Dendritic cell treated with granulocyte-macrophage colony-stimulating factor and Interleukin-4, amounts not matched to agents 40 ng/mL and 50 ng/mL, for 4 days (primary cell): ENCODE measurements at regions not wholly inside any gene's neighbourhood (a gene's known extent, or its start where the extent isn't known, plus 50 kb on each side); places are given as distances from the start of the nearest gene placed in this dataset.

ENCODE experiments used
- H3K27ac Mint-ChIP-seq: one replicate; pipeline ENCODE4 v1.8.0; 2022; ENCODE audit warnings: mild to moderate bottlenecking, mixed read lengths
- H3K27me3 Mint-ChIP-seq: one replicate; pipeline ENCODE4 v1.8.0; 2022; ENCODE audit warnings: mild to moderate bottlenecking, mixed read lengths
- H3K36me3 Mint-ChIP-seq: one replicate; pipeline ENCODE4 v1.8.0; 2022; ENCODE audit warnings: low read depth, mixed read lengths
- H3K4me1 Mint-ChIP-seq: one replicate; pipeline ENCODE4 v1.8.0; 2022; ENCODE audit warnings: low read depth, mixed read lengths
- H3K4me3 Mint-ChIP-seq: one replicate; pipeline ENCODE4 v1.8.0; 2022; ENCODE audit warnings: mild to moderate bottlenecking, moderate library complexity, mixed read lengths
- H3K9me3 Mint-ChIP-seq: one replicate; pipeline ENCODE4 v1.8.0; 2022; ENCODE audit warnings: mixed read lengths
- intact Hi-C: fragments of 100-400 bp; cut with micrococcal nuclease; formaldehyde crosslinking; loops from one replicate; pipeline ENCODE4 v1.15.0; 2022

DNA sequence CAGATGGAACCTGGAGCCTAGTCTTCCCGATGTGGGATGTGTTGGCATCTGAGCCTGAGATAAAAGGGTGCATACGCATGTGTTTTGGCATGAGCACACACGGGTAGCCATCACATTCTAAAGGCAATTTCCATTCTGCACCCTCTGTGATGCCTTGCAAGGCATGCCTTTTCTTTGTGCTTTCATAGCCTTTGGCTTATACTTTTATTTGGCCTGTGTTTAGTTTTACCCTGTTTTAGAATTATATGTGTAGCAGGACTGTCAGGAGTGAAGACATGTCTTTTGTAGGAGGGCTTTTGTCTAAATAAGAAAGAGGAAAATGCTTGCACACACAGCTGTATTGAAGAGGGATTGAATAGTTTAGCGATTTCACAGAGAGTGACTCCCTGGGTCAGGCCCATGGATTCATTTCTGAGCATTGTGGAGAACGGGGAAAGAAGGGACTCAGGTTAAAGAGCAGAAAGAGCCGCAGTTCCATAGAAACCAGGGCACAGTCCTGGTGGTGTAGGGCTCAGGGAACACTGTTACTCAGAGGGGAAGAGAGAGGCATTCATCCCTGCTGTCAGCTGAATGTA lies 530.2 kb downstream of the DHX35 start:
- Mint-ChIP-seq H3K36me3 (no peaks in the 10 kb centered on the region), H3K4me1 (no peaks in the 10 kb centered on the region), H3K27ac (no peak overlapping the region), H3K4me3 (no peak overlapping the region), H3K27me3 (no peaks in the 10 kb centered on the region), H3K9me3 (peaks cover 62% of the 10 kb centered on the region)
- intact Hi-C loops: no loop called here

DNA sequence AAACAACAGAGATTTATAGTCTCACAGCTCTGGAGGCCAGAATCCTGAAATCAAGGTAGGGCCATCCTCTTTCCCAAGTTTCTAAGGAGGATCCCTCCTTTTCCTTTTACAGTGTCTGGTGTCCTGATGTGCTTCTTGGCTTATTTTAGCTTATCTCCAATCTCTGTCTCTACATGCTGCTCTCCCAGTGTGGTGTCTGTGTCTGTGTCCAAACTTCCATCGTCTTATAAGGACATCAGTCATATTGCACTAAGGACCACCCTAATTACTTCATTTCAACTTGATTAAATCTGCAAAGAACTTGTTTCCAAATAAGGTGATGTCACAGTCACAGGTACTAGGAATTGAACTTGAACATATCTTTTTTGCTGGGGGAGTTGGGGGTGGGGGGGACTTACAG lies 529.6 kb downstream of the DHX35 start:
- no peaks in the 10 kb centered on the region for H3K4me1 Mint-ChIP-seq
- no peaks in the 10 kb centered on the region for H3K27me3 Mint-ChIP-seq
- intact Hi-C loops: no loop called here
- no peak overlapping the region for H3K27ac Mint-ChIP-seq
- peaks cover 56% of the 10 kb centered on the region for H3K9me3 Mint-ChIP-seq
- H3K36me3 Mint-ChIP-seq: no peaks in the 10 kb centered on the region
- no peak overlapping the region for H3K4me3 Mint-ChIP-seq

DNA sequence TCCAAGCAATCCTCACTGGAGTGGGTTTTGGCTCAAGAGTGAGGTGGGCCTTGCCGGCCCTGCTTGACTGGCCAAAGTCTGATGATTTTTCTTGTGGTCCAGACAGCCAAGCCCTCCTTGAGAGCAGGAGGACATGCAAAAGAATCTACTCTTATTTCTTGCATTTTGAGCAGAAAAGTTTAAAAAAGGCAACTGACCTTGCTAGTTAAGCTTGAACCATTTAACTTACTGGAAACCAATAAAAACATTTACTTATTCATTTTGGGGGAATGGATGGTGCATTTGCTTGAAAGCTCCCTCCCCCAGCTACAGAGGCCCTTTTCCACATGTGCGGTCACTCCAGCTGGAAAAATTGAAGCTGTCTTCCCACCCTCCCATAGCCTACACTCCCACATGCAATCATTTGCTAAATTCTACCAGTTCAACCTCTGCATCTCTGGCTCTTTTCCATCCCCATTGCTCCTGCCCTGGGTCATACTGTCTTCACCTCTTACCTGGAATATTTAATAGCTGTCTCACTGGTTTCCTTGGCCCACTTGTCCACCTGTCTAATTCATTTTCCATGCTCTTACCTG lies 527.9 kb downstream of the DHX35 start:
- Mint-ChIP-seq H3K4me1 (no peaks in the 10 kb centered on the region), H3K4me3 (no peak overlapping the region), H3K36me3 (no peaks in the 10 kb centered on the region), H3K9me3 (peaks cover 51% of the 10 kb centered on the region), H3K27ac (no peak overlapping the region), H3K27me3 (no peaks in the 10 kb centered on the region)
- intact Hi-C loops: no loop called here

DNA sequence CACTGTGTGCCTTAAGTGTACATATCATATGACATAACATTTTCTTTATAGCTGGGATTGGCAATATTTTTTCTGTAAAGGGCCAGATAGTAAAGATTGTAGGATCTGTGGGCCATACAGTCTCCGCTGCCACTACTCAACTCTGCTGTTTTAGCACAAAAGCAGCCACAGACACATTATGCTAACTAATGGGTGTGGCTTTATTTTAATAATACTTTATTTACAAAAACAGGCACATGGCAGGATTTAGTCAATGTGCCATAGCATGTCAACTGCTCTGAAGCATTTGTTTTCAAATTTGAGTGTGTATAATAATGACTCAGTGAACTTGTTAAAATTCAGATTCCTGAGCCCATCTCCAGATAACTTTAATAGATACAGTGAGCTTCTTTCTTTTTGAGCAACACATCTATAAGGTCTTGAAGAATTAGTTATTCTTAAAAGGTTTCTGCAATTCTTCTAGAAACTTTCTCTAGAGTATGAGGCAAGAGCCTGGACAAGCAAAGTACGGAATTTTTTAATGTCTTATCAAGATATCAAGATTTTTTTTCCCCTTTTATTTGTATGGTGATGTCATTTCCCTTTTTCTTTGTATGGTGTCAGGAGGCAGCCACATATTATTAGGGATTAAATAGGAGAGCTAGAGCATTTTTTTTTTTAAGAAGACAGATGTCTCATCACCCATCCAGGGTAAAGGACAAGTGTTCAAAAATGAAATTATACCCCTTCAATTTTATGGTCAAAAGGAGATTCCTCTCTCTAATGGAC lies 518.3 kb downstream of the DHX35 start:
- H3K4me1 Mint-ChIP-seq: no peaks in the 10 kb centered on the region
- no peaks in the 10 kb centered on the region for H3K36me3 Mint-ChIP-seq
- intact Hi-C loops: no loop called here
- no peaks in the 10 kb centered on the region for H3K27me3 Mint-ChIP-seq
- H3K4me3 Mint-ChIP-seq: no peak overlapping the region
- no peak overlapping the region for H3K27ac Mint-ChIP-seq
- no peaks in the 10 kb centered on the region for H3K9me3 Mint-ChIP-seq

DNA sequence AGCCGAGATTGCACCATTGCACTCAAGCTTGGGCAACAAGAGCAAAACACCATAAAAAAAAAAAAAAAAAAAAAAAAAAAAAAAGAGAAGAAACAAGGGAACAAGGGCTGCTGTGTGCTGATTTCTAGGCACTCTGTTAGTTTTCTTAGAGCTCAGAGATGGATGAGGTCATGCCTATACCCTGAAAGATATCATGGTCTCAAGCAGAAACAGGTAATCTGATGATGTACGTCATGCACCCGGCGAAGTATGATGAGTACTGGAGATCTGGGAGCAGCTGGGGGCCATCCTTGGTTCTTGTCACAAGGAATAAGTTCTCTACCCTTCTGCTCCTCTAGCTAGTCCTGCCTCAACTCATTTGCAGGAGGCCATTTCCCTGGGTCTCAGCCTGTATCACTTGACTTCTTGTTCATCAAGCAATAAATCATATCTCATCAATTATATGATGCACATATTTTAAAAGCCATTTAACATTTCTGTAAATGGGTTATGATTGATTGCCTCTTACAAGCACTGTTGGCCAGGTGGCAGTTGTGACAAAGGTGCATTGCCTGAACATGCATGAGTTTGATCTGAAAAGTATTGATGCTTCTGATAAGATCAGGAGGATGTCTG lies 517.2 kb downstream of the DHX35 start:
- Mint-ChIP-seq H3K27me3 (no peaks in the 10 kb centered on the region), H3K36me3 (no peaks in the 10 kb centered on the region), H3K27ac (no peak overlapping the region), H3K9me3 (no peaks in the 10 kb centered on the region), H3K4me1 (no peaks in the 10 kb centered on the region), H3K4me3 (no peak overlapping the region)
- intact Hi-C loops: no loop called here

DNA sequence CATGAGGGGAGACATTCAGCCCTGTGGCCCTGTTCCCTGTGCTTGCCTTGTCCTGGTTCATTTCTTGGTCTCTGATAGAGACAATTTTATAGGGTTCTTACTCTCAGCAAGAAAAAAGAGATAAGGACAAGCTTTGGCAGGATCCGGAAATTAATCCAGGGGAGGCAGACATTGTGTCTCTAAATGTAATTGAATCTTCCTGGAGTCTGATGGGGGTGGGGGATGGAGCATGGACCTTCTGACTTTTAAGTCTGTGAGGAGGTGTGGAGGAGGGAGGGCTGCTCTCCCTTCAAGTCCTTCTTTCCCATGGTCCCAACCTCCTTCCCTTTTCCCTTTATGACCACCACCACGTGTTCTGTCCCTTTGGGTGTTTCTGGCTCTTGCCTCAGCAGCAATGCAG lies 512.7 kb downstream of the DHX35 start:
- no peaks in the 10 kb centered on the region for H3K36me3 Mint-ChIP-seq
- intact Hi-C loops: no loop called here
- no peak overlapping the region for H3K4me3 Mint-ChIP-seq
- no peaks in the 10 kb centered on the region for H3K4me1 Mint-ChIP-seq
- no peak overlapping the region for H3K27ac Mint-ChIP-seq
- H3K9me3 Mint-ChIP-seq: peaks cover 7% of the 10 kb centered on the region
- H3K27me3 Mint-ChIP-seq: no peaks in the 10 kb centered on the region

DNA sequence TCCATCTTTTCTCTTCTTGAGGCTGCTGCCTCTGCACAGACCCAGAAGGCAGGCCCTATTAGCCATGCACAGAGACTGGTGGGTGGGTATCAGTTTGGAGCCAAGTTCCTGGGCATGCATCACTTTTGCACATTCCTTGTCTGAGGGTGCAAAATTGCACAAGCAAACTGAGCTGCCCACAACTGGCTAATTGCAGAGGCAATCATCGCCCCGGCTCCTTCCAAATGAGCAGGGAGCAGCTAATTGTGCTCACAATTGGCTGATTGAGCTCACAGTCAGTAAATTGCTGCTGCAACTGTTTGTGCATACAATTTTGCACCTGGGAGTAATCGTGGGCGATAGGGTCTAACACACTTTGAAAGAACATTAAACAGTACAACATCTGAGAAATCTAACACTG lies 511.4 kb downstream of the DHX35 start:
- Mint-ChIP-seq H3K27ac (no peak overlapping the region), H3K36me3 (no peaks in the 10 kb centered on the region), H3K4me1 (no peaks in the 10 kb centered on the region), H3K4me3 (no peak overlapping the region), H3K9me3 (peaks cover 7% of the 10 kb centered on the region), H3K27me3 (no peaks in the 10 kb centered on the region)
- intact Hi-C loops: no loop called here

DNA sequence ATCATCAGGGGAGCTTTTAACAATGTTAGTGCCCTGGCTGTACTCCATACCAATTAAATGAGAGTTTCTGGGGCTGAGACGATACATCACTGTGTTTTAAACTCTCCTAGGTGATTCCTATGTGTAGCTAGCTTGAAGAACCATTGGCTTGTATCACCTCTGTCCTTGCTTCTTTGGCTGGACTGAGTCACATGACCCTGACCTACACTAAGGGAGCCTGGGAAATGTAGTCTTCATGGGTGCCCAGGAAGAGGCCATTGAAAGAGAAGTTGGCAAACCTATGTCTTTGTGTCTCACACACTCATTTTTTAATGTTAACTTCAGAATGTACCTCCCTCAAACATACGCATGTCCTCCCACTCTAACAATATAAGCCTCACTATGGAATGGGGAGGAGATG lies 506.6 kb downstream of the DHX35 start:
- Mint-ChIP-seq H3K4me3 (no peak overlapping the region), H3K27me3 (no peaks in the 10 kb centered on the region), H3K27ac (no peak overlapping the region), H3K36me3 (no peaks in the 10 kb centered on the region), H3K4me1 (no peaks in the 10 kb centered on the region), H3K9me3 (peaks cover 7% of the 10 kb centered on the region)
- intact Hi-C loops: no loop called here

DNA sequence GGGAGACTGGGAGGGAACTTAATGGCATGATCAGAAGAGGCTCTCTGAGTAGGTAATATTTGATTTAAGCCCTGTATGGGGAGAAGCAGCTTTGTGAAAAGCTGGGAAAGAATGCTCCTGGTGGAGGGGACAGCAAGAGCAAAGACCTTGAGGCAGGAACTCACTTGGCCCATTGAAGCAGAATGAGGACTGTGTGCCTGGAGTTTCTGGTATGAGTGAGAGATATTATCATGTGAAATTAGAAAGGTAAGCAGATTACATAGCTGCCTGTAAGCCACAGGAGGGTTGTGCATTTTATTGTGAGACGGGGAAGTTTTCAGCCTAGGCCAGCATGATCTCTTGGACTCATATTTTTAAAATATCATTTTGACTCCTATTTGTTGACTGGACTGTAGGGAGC lies 502.1 kb downstream of the DHX35 start:
- Mint-ChIP-seq H3K27ac (no peak overlapping the region), H3K36me3 (no peaks in the 10 kb centered on the region), H3K27me3 (no peaks in the 10 kb centered on the region), H3K4me1 (no peaks in the 10 kb centered on the region), H3K9me3 (no peaks in the 10 kb centered on the region), H3K4me3 (no peak overlapping the region)
- intact Hi-C loops: no loop called here

DNA sequence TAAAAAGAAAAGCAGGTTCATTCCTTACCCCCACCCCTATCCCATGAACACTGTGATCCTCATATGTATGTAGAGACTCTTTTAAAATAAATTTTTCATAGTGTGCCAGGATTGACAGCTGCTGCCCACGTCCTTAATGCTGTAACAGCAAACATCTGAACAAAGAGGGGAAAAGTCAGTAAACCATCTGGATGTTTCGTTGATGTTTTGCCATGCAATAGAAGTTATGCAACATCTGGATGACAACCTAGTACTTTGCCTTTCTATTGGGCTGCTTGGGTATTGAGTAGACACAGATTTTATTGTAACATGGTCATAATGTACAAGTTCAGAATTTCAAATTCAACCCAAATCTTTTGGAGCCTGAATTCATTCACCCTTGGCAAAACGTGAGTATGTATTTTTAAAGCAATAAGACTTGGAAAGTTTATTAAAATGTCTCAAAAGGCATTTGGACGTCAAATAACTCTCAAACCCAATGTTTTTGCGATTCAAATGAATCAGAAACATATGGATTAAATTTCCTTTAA lies 500.3 kb downstream of the DHX35 start:
- Mint-ChIP-seq H3K27me3 (no peaks in the 10 kb centered on the region), H3K36me3 (no peaks in the 10 kb centered on the region)

DNA sequence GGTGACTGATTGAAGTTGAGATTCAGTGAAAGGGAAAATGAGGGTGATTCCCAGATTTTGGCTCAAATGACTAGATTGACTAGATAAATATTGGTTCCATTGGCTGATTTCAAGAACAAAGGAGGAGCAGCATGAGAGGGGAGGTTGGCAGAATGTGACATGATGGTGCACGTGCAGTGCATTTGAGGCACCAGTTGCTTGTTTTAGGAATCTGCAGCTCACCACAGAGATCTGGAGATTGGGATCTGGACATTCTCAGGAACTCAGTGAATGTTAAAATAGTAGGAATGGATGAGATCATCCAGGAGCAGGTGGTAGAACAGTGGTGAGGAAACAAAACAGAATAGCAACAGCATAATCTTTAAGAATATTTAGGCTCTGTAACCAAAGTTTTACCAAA lies 496.3 kb downstream of the DHX35 start:
- H3K36me3 Mint-ChIP-seq: no peaks in the 10 kb centered on the region
- intact Hi-C loops: no loop called here

More for the DNA sequence above, 500.3 kb downstream of the DHX35 start:
- H3K27ac Mint-ChIP-seq: no peak overlapping the region
- no peaks in the 10 kb centered on the region for H3K9me3 Mint-ChIP-seq
- no peak overlapping the region for H3K4me3 Mint-ChIP-seq
- intact Hi-C loops: no loop called here
- H3K4me1 Mint-ChIP-seq: no peaks in the 10 kb centered on the region

DNA sequence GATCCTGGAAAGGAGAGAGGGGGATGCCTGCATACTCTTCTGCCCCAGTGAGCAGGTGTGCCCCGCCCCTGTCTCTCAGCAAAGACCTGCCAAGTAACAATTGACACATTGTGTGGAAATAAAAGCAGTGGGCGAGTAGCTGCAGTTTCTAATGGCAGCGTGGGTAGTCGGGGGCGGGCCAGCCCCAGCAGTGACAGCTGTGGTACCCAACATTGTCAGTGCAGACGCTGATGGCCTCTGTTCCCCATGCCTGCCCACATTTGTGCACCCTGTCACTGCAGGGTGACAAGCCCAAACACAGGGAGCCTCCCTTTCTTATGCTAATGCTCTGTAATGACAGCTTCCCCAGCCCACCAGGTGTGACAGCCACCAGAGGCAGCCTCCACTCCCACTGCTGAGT lies 491.7 kb downstream of the DHX35 start:
- H3K27ac Mint-ChIP-seq: no peak overlapping the region
- H3K36me3 Mint-ChIP-seq: no peaks in the 10 kb centered on the region
- H3K27me3 Mint-ChIP-seq: no peaks in the 10 kb centered on the region
- no peak overlapping the region for H3K4me3 Mint-ChIP-seq
- intact Hi-C loops: no loop called here
- no peaks in the 10 kb centered on the region for H3K9me3 Mint-ChIP-seq
- no peaks in the 10 kb centered on the region for H3K4me1 Mint-ChIP-seq

More for the DNA sequence above, 496.3 kb downstream of the DHX35 start:
- H3K9me3 Mint-ChIP-seq: no peaks in the 10 kb centered on the region
- H3K27me3 Mint-ChIP-seq: no peaks in the 10 kb centered on the region
- H3K4me1 Mint-ChIP-seq: no peaks in the 10 kb centered on the region
- H3K4me3 Mint-ChIP-seq: no peak overlapping the region
- no peak overlapping the region for H3K27ac Mint-ChIP-seq

DNA sequence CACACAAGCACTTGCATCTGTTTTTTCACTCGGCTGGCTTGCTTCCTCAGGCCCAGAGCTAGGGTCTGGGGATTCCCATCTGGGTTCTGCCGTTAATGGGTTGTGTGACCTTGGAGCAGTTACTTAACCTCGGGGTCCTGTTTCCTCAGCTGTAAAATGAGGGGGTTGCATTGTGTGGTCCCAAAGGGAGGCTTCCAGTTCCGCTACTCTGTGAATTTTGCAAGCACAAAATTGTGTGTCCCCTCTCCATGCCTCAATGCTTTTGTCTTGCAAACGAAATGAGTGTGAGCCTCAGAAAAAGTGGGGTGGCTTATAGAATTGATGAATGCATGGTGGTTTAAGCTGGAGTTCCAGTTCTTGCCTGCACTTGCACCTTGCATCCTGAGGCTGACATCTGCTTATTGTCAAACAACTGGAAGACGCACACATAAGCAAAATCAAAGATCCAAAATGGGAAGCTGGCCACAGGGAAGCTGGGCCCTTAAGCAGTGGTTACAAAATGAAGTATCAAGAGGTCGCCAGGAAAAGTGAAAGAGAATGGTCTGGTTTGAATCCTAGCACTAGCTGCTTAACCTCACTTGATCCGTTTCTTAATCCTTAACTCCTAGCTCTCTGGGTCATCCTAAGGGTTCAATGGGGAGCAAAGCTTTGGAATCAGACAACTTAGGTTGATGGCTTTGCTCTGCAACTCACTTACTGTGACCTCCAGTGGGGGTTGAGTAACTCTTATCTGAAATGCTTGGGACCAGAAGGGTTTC lies 490.6 kb downstream of the DHX35 start:
- Mint-ChIP-seq H3K4me3 (no peak overlapping the region), H3K27ac (no peak overlapping the region), H3K4me1 (no peaks in the 10 kb centered on the region), H3K9me3 (no peaks in the 10 kb centered on the region), H3K36me3 (no peaks in the 10 kb centered on the region), H3K27me3 (no peaks in the 10 kb centered on the region)
- intact Hi-C loops: no loop called here

DNA sequence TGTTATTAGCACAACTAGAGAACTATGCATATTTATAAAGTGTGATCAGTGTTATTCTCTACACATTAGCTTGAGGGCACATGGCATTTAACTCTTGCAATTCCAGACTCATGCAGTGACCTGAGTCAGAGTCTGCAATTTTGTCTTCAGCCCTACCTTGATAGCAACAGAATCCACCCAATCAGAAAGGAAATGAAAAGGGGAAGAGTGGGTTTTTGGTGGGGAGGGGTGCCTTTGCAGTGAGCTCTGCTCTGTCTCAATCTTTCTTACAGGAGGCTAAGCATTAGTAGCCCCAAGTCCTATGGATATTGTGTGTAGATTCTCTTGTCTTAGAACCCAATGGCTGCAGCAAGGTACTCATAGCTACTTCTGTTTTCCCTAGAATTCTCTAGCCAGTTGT lies 489.2 kb downstream of the DHX35 start:
- Mint-ChIP-seq H3K27me3 (no peaks in the 10 kb centered on the region), H3K36me3 (no peaks in the 10 kb centered on the region), H3K4me1 (no peaks in the 10 kb centered on the region), H3K4me3 (no peak overlapping the region), H3K9me3 (no peaks in the 10 kb centered on the region), H3K27ac (no peak overlapping the region)
- intact Hi-C loops: no loop called here
